ENCODE measurements at regions not wholly inside any gene's neighbourhood (a gene's known extent, or its start where the extent isn't known, plus 50 kb on each side); places are given as distances from the start of the nearest gene placed in this dataset.

DNA sequence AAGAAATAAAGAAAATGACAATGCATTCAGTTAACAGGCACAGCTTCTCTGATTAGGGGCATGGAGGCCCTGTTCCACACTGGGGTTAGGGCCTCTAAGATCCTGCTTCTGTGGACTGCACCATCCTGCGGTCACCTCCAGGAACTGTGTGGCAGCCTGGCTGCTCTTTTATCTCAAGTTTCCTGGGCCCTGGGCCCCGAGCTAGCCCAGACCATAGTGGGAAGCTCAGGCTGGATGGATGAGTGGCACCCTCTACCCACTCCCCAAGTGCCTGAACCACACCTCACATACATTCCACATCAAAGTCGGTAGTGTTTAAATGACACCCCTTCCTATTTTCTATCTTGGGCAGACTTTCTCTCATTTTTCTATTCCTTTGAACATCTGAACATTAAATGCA is 461.5 kb upstream of the MKI67 start:
- Histone ChIP-seq H3K9me3 (no peaks in the 10 kb centered on the region), H3K36me3 (no peaks in the 10 kb centered on the region), H3K4me1 (ENCODE audit: control insufficient read depth in 1 of 2, insufficient read depth in 1 of 2, low read depth in 1 of 2, low read length in 1 of 2) (no peaks in the 10 kb centered on the region), H3K27ac (no peak overlapping the region), H3K4me3 (ENCODE audit: low read depth in 1 of 2, low read length in 1 of 2) (no peak overlapping the region), H3K27me3 (no peaks in the 10 kb centered on the region)
- TF ChIP-seq, protein P1, sequence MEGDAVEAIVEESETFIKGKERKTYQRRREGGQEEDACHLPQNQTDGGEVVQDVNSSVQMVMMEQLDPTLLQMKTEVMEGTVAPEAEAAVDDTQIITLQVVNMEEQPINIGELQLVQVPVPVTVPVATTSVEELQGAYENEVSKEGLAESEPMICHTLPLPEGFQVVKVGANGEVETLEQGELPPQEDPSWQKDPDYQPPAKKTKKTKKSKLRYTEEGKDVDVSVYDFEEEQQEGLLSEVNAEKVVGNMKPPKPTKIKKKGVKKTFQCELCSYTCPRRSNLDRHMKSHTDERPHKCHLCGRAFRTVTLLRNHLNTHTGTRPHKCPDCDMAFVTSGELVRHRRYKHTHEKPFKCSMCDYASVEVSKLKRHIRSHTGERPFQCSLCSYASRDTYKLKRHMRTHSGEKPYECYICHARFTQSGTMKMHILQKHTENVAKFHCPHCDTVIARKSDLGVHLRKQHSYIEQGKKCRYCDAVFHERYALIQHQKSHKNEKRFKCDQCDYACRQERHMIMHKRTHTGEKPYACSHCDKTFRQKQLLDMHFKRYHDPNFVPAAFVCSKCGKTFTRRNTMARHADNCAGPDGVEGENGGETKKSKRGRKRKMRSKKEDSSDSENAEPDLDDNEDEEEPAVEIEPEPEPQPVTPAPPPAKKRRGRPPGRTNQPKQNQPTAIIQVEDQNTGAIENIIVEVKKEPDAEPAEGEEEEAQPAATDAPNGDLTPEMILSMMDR (IDR thresholded peaks at IDR 0.05), result no peak

DNA sequence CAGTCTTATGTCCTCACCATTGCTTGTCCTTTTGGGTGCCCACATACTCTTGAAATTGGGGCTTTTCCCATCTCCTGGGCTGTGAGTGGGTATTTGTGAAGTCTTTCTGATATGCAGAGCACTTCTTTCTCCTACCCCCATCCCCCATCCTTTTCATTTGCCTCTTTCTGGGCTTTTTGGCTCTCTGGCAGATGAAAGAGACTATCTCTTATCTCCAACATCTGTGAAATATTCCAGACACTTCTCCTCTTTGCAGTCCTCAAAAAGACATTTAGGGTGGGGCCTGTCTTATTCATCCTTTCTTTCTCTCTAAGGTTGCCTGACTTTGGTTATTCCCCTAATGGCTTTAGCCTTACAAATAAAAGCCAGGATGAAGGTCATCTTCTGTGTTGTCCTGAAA is 462.2 kb upstream of the MKI67 start:
- TF ChIP-seq, protein P1 (IDR thresholded peaks at IDR 0.05), result no peak
- no peaks in the 10 kb centered on the region for H3K27me3 ChIP-seq
- no peaks in the 10 kb centered on the region for H3K4me1 ChIP-seq (ENCODE audit: control insufficient read depth in 1 of 2, insufficient read depth in 1 of 2, low read depth in 1 of 2, low read length in 1 of 2)

DNA sequence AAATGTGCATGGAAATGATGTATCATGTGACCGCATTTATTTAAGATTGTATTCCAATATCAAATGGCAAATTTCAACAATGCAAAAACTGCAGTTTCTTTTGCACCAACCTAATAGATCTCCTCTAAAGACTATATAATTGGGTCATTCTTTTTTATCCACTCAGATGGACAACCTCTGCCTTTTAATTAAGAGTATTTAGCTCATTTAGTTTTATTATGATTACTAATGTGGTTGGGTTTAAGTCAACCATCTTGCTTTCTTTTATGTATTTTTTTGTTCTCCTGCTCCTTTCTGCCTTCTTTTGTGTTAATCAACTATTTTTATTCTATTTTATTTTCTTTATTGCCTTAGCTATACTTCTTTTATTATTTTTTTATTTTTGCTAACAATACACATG is 468.5 kb upstream of the MKI67 start:
- no peaks in the 10 kb centered on the region for H3K27me3 ChIP-seq
- H3K9me3 ChIP-seq, result no peaks in the 10 kb centered on the region
- TF ChIP-seq, protein P1 (IDR thresholded peaks at IDR 0.05), result no peak
- H3K4me3 ChIP-seq (ENCODE audit: low read depth in 1 of 2, low read length in 1 of 2), result no peak overlapping the region
- no peak overlapping the region for H3K27ac ChIP-seq
- H3K4me1 ChIP-seq (ENCODE audit: control insufficient read depth in 1 of 2, insufficient read depth in 1 of 2, low read depth in 1 of 2, low read length in 1 of 2), result no peaks in the 10 kb centered on the region
- H3K36me3 ChIP-seq, result no peaks in the 10 kb centered on the region

More for the DNA sequence above, 462.2 kb upstream of the MKI67 start:
- Histone ChIP-seq H3K4me3 (ENCODE audit: low read depth in 1 of 2, low read length in 1 of 2) (no peak overlapping the region), H3K9me3 (no peaks in the 10 kb centered on the region), H3K36me3 (no peaks in the 10 kb centered on the region), H3K27ac (no peak overlapping the region)

DNA sequence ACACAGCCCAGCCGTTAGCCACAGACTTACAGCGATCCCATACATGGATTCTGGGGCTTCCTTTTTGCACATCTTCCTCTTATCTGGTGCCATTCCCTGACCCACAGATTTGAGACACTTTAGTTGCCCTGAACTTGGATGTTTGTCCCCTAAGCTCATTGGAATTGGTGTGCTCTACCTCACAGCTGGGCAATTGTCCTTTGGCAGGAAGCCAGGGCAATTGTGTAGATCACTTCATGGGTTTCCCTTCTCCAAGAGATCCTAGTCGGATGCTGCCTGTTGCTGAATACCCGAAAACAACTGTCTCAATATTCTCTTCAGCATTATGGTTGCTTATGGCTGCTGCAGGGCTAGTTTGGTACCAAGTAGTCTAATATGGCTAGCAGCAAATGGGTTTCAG is 470.7 kb upstream of the MKI67 start:
- TF ChIP-seq, protein P1 (IDR thresholded peaks at IDR 0.05), result no peak
- Histone ChIP-seq H3K9me3 (no peaks in the 10 kb centered on the region), H3K27me3 (no peaks in the 10 kb centered on the region), H3K4me1 (ENCODE audit: control insufficient read depth in 1 of 2, insufficient read depth in 1 of 2, low read depth in 1 of 2, low read length in 1 of 2) (no peaks in the 10 kb centered on the region), H3K4me3 (ENCODE audit: low read depth in 1 of 2, low read length in 1 of 2) (no peak overlapping the region), H3K36me3 (no peaks in the 10 kb centered on the region), H3K27ac (no peak overlapping the region)

DNA sequence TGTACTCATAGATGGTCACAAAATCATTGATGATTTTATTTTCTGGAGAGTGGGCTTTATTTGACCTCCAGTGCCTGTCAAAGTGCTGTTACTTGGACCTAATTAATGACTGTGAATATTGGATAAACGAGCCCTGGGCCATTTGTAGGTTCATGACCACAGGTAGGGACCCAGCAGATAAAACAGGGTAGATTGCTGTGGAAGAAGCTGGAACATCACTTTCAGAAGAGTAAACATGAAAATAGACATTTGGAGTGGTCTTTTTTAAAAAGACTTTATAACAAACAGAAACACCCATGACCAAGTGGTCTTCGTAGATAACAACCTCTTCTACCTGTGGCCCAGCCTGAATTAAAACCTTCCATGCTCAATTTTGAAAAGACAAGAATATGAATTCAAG is 472.8 kb upstream of the MKI67 start:
- no peaks in the 10 kb centered on the region for H3K36me3 ChIP-seq
- TF ChIP-seq, protein P1 (IDR thresholded peaks at IDR 0.05), result no peak

DNA sequence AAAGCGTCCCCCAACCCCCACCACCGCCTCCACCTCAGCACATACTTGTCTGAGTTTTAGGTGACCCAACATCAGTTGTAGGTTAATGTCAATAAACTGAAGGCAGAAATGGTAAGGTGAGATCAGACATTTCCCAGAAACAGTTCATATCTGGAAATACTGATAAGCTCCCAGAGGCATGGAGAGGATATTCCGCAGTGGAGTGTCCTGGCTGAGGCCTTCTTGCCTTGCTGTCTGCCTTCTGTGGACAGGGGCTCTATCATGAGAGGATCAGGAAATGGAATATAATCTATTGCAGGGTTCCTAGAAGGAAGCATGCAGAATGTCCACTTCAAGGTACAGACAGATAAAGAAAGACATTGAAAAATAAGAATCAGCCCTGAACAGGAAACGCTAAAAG is 473.3 kb upstream of the MKI67 start:
- TF ChIP-seq, protein P1 (IDR thresholded peaks at IDR 0.05), result no peak
- Histone ChIP-seq H3K36me3 (no peaks in the 10 kb centered on the region), H3K4me1 (ENCODE audit: control insufficient read depth in 1 of 2, insufficient read depth in 1 of 2, low read depth in 1 of 2, low read length in 1 of 2) (no peaks in the 10 kb centered on the region), H3K9me3 (no peaks in the 10 kb centered on the region), H3K27ac (no peak overlapping the region), H3K27me3 (no peaks in the 10 kb centered on the region), H3K4me3 (ENCODE audit: low read depth in 1 of 2, low read length in 1 of 2) (no peak overlapping the region)

More for the DNA sequence above, 472.8 kb upstream of the MKI67 start:
- H3K4me3 ChIP-seq (ENCODE audit: low read depth in 1 of 2, low read length in 1 of 2), result no peak overlapping the region
- H3K27me3 ChIP-seq, result no peaks in the 10 kb centered on the region
- H3K27ac ChIP-seq, result no peak overlapping the region
- no peaks in the 10 kb centered on the region for H3K4me1 ChIP-seq (ENCODE audit: control insufficient read depth in 1 of 2, insufficient read depth in 1 of 2, low read depth in 1 of 2, low read length in 1 of 2)
- no peaks in the 10 kb centered on the region for H3K9me3 ChIP-seq
